H1 (cell line): ENCODE measurements at regions not wholly inside any gene's neighbourhood (a gene's known extent, or its start where the extent isn't known, plus 50 kb on each side); places are given as distances from the start of the nearest gene placed in this dataset.

Experiments
- CTCF ChIA-PET: fragments of 300-600 bp; sonication (Branson Sonifier 250); formaldehyde crosslinking; loops from one replicate; lab custom pipeline; 2021; ENCODE audit not compliant: partially characterized antibody; lab: Charles Lee
- POLR2A ChIA-PET: fragments of 300-600 bp; sonication (Branson Sonifier 250); formaldehyde crosslinking; loops from one replicate; lab custom pipeline; 2021; ENCODE audit warnings: inconsistent platforms; ENCODE audit not compliant: partially characterized antibody; lab: Charles Lee
- DNase-seq, 2 experiments: peaks; one replicate each; pipeline versions ENCODE4 v3.0.0 to v3.0.0-alpha.2; 2010 to 2022; ENCODE audit warnings: low spot score in 2 of 2, low read depth in 1 of 2, mixed read lengths in 1 of 2
- FAIRE-seq: peaks from 2 replicates; lab custom pipeline; 2011; peaks lifted over from hg19 to GRCh38; lab: Jason Lieb, UNC
- H2AFZ ChIP-seq: 2 replicates; pipeline ENCODE4 v1.8.1; 2012; ENCODE audit warnings: low read length, inconsistent platforms
- H2AK5ac ChIP-seq: 2 replicates; pipeline ENCODE4 v1.6.1; 2013; ENCODE audit warnings: low read depth, low read length
- H2BK120ac ChIP-seq: replicated peaks from 2 replicates; pipeline ENCODE3; 2013; ENCODE audit warnings: low read depth, low read length, inconsistent platforms
- H2BK12ac ChIP-seq: 2 replicates; pipeline ENCODE4 v1.6.1; 2013; ENCODE audit warnings: low read depth, low read length
- H2BK15ac ChIP-seq: 2 replicates; pipeline ENCODE4 v1.6.1; 2013; ENCODE audit warnings: low read length
- H2BK20ac ChIP-seq: 2 replicates; pipeline ENCODE4 v1.6.1; 2013; ENCODE audit warnings: low read length
- H2BK5ac ChIP-seq: 2 replicates; pipeline ENCODE4 v1.6.1; 2013; ENCODE audit warnings: low read depth, low read length
- H3K14ac ChIP-seq: 2 replicates; pipeline ENCODE4 v1.6.1; 2013; ENCODE audit warnings: inconsistent platforms; ENCODE audit not compliant: insufficient read length
- H3K18ac ChIP-seq: 2 replicates; pipeline ENCODE4 v1.6.1; 2013; ENCODE audit warnings: low read length; ENCODE audit errors: extremely low read depth
- H3K23ac ChIP-seq: 2 replicates; pipeline ENCODE4 v1.6.1; 2013; ENCODE audit warnings: inconsistent platforms; ENCODE audit not compliant: insufficient read length
- H3K23me2 ChIP-seq: 2 replicates; pipeline ENCODE4 v1.6.1; 2013; ENCODE audit warnings: low read depth, low read length
- H3K27ac ChIP-seq: 2 replicates; pipeline ENCODE4 v1.6.1; 2011; ENCODE audit warnings: low read depth, low read length, inconsistent platforms
- H3K27me3 ChIP-seq, 4 experiments: replicated peaks in 1 of 4; 1 replicate in 1 of 4; 2 replicates in 3 of 4; pipeline versions ENCODE4 v1.6.1 to v1.8.1; 2011 to 2013; ENCODE audit warnings: low read length in 3 of 4, mild to moderate bottlenecking in 3 of 4, inconsistent platforms in 2 of 4, mixed read lengths in 2 of 4, moderate library complexity in 1 of 4; ENCODE audit not compliant: control insufficient read depth in 3 of 4, insufficient read depth in 3 of 4; ENCODE audit errors: extremely low read depth in 1 of 4
- H3K36me3 ChIP-seq, 4 experiments: 2 replicates each; pipeline versions ENCODE4 v1.6.1 to v1.8.1; 2011 to 2013; ENCODE audit warnings: mild to moderate bottlenecking in 4 of 4, low read length in 3 of 4, moderate library complexity in 2 of 4, control low read depth in 1 of 4, inconsistent platforms in 1 of 4; ENCODE audit not compliant: insufficient read depth in 4 of 4, control insufficient read depth in 2 of 4
- H3K4ac ChIP-seq: replicated peaks from 2 replicates; pipeline ENCODE3; 2013; ENCODE audit warnings: low read length, low read depth, mixed read lengths, inconsistent platforms; ENCODE audit not compliant: insufficient read length
- H3K4me1 ChIP-seq, 4 experiments: replicated peaks in 1 of 4; 1 replicate in 1 of 4; 2 replicates in 3 of 4; pipeline versions ENCODE4 v1.6.1 to v1.8.1; 2011 to 2013; ENCODE audit warnings: low read length in 3 of 4, inconsistent platforms in 2 of 4, mixed read lengths in 1 of 4; ENCODE audit not compliant: insufficient read depth in 4 of 4, control insufficient read depth in 3 of 4
- H3K4me2 ChIP-seq, 2 experiments: 2 replicates each; pipeline versions ENCODE4 v1.6.1 to v1.8.1; 2011 to 2013; ENCODE audit warnings: low read depth in 2 of 2, low read length in 2 of 2, control low read depth in 1 of 2, inconsistent platforms in 1 of 2, mild to moderate bottlenecking in 1 of 2; ENCODE audit not compliant: insufficient read depth in 1 of 2
- H3K4me3 ChIP-seq, 4 experiments: fragments of 200-600, 300-600 bp in 1 of 4; sonication (generic), shearing (Covaris generic), sonication (Bioruptor Twin) in 1 of 4; 2 replicates each; pipeline versions ENCODE4 v1.5.1 to v1.8.1; 2011 to 2016; ENCODE audit warnings: low read length in 4 of 4, low read depth in 3 of 4, control low read depth in 2 of 4, inconsistent platforms in 2 of 4, mild to moderate bottlenecking in 2 of 4, mixed read lengths in 1 of 4, moderate library complexity in 1 of 4; ENCODE audit not compliant: insufficient read depth in 2 of 4; ENCODE audit errors: extremely low read depth in 1 of 4
- H3K56ac ChIP-seq: replicated peaks from 2 replicates; pipeline ENCODE3; 2013; ENCODE audit warnings: low read depth, mild to moderate bottlenecking, mixed read lengths, low read length, inconsistent platforms; ENCODE audit not compliant: insufficient read length
- H3K79me1 ChIP-seq: 2 replicates; pipeline ENCODE4 v1.6.1; 2013; ENCODE audit warnings: low read depth, low read length, control low read depth
- H3K79me2 ChIP-seq, 2 experiments: 2 replicates each; pipeline versions ENCODE4 v1.6.1 to v1.8.1; 2012 to 2013; ENCODE audit warnings: low read length in 2 of 2, mild to moderate bottlenecking in 2 of 2, inconsistent platforms in 1 of 2; ENCODE audit not compliant: insufficient read depth in 2 of 2, control insufficient read depth in 1 of 2
- H3K9ac ChIP-seq, 4 experiments: replicated peaks in 1 of 4; 1 replicate in 1 of 4; 2 replicates in 3 of 4; pipeline versions ENCODE4 v1.6.1 to v1.8.1; 2011 to 2013; ENCODE audit warnings: low read depth in 3 of 4, low read length in 3 of 4, control low read depth in 2 of 4, mild to moderate bottlenecking in 2 of 4, moderate library complexity in 2 of 4, inconsistent platforms in 1 of 4; ENCODE audit errors: extremely low read depth in 1 of 4
- H3K9me3 ChIP-seq, 2 experiments: 2 replicates each; pipeline versions ENCODE4 v1.6.1 to v1.8.1; 2012 to 2013; ENCODE audit warnings: mild to moderate bottlenecking in 2 of 2, moderate library complexity in 2 of 2, control low read depth in 1 of 2, inconsistent platforms in 1 of 2, low read depth in 1 of 2, low read length in 1 of 2, mixed read lengths in 1 of 2; ENCODE audit not compliant: insufficient read depth in 2 of 2
- H4K20me1 ChIP-seq, 2 experiments: replicated peaks in 1 of 2; 2 replicates each; pipeline versions ENCODE3 to v1.8.1; 2011 to 2013; ENCODE audit warnings: inconsistent platforms in 2 of 2, low read length in 2 of 2, mild to moderate bottlenecking in 1 of 2; ENCODE audit not compliant: insufficient read depth in 2 of 2, control insufficient read depth in 1 of 2
- H4K5ac ChIP-seq: 2 replicates; pipeline ENCODE4 v1.6.1; 2013; ENCODE audit warnings: low read length, low read depth, mixed read lengths, inconsistent platforms; ENCODE audit not compliant: insufficient read length
- H4K8ac ChIP-seq: 2 replicates; pipeline ENCODE4 v1.8.0; 2013; ENCODE audit warnings: mild to moderate bottlenecking, moderate library complexity, low read length, inconsistent platforms; ENCODE audit not compliant: insufficient read depth; ENCODE audit errors: extremely low read depth
- H4K91ac ChIP-seq: replicated peaks from 2 replicates; pipeline ENCODE3; 2013; ENCODE audit warnings: low read length, mixed read lengths, inconsistent platforms; ENCODE audit not compliant: insufficient read length
- BACH1 ChIP-seq: IDR thresholded peaks from 2 replicates; pipeline ENCODE4 v1.6.1; 2012; ENCODE audit warnings: low read length, improper control_type of control experiment
- BCL11A ChIP-seq, 2 experiments: IDR thresholded peaks; one replicate each; pipeline ENCODE4 v1.6.1; 2011; ENCODE audit warnings: low read depth in 2 of 2, low read length in 2 of 2, mild to moderate bottlenecking in 2 of 2
- CHD2 ChIP-seq: IDR thresholded peaks from 2 replicates; pipeline ENCODE4 v1.6.1; 2012; ENCODE audit warnings: low read length, improper control_type of control experiment
- CTBP2 ChIP-seq: IDR thresholded peaks from 2 replicates; pipeline ENCODE4 v1.7.0; 2011; ENCODE audit warnings: borderline replicate concordance, mild to moderate bottlenecking, moderate library complexity, mixed read lengths, low read length; ENCODE audit not compliant: insufficient read depth, insufficient read length
- KDM1A ChIP-seq: fragments of 200-600, 300-600 bp; sonication (generic); IDR thresholded peaks from 2 replicates; pipeline ENCODE4 v1.7.1; 2016; ENCODE audit warnings: mild to moderate bottlenecking, low read length, borderline replicate concordance
- KDM4A ChIP-seq: IDR thresholded peaks from one replicate; pipeline ENCODE4 v1.7.1; 2012; ENCODE audit warnings: low read depth, mild to moderate bottlenecking, moderate library complexity, low read length, inconsistent platforms; ENCODE audit not compliant: severe bottlenecking
- SIX5 ChIP-seq: IDR thresholded peaks from 2 replicates; pipeline ENCODE4 v1.6.1; 2011; ENCODE audit warnings: mild to moderate bottlenecking, low read depth, low read length
- SP1 ChIP-seq: IDR thresholded peaks from 2 replicates; pipeline ENCODE4 v1.6.1; 2011; ENCODE audit warnings: low read depth, low read length
- SP4 ChIP-seq: IDR thresholded peaks from 2 replicates; pipeline ENCODE4 v1.6.1; 2012; ENCODE audit warnings: low read length, inconsistent platforms
- TAF7 ChIP-seq: optimal IDR thresholded peaks from 2 replicates; pipeline ENCODE3; 2011; ENCODE audit warnings: low read depth, mild to moderate bottlenecking, inconsistent platforms, low read length, moderate library complexity, borderline replicate concordance
- TCF12 ChIP-seq: IDR thresholded peaks from 2 replicates; pipeline ENCODE4 v1.6.1; 2011; ENCODE audit warnings: low read depth, mild to moderate bottlenecking, low read length
- TEAD4 ChIP-seq: IDR thresholded peaks from 2 replicates; pipeline ENCODE4 v1.6.1; 2012; ENCODE audit warnings: low read depth, low read length, inconsistent platforms, mixed read lengths
- YY1 ChIP-seq: IDR thresholded peaks from 2 replicates; pipeline ENCODE4 v1.6.1; 2011; ENCODE audit warnings: low read depth, mild to moderate bottlenecking, low read length
- WGBS, 2 experiments: shearing (Covaris generic) in 1 of 2; methylation state at CpG; one replicate each; pipeline versions ENCODE4 v1.1.6 to v1.1.7; 2013 to 2015; ENCODE audit warnings: low lambda C conversion rate in 2 of 2, mixed read lengths in 2 of 2, inconsistent platforms in 1 of 2, low coverage in 1 of 2, missing lambda C conversion rate in 1 of 2; ENCODE audit not compliant: insufficient replicate concordance in 2 of 2, insufficient coverage in 1 of 2, insufficient read length in 1 of 2; ENCODE audit errors: extremely low coverage in 1 of 2, missing lambda C conversion rate in 1 of 2; 5-methylcytosine and 5-hydroxymethylcytosine counted together
- TF ChIP-seq, protein P1 (sequence below): IDR thresholded peaks from 2 replicates; pipeline ENCODE4 v1.6.1; 2012; ENCODE audit warnings: inconsistent platforms
- TF ChIP-seq, protein P2 (sequence below): IDR thresholded peaks from 2 replicates; pipeline ENCODE4 v1.6.1; 2011; ENCODE audit warnings: low read length, improper control_type of control experiment

DNA sequence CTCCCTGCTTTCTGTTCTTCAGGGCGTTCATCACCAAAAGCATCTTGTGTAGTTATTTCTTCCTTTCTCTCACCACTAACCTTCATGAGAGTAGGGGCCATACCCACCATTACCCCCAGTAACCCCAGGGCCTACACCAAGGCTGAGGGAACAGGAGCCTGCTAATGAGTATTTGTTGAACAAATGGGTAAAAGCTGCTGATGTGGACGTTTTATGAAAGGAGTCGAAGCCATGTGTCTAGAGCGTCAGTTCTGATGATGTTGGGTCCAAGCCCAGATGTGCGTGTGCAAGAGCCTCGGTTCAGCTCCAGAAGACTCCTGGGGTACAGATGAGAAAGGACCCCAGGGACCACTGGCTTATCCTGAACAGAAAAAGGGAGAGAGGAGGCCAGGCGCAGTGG, 77.1 kb upstream of the TBC1D3K start:
- Histone ChIP-seq H3K4ac (no peak overlapping the region), H3K23me2 (no peaks in the 10 kb centered on the region), H2BK12ac (no peak overlapping the region), H2BK120ac (no peak overlapping the region), H3K79me2 (no peaks in the 10 kb centered on the region), H3K27ac (no peak overlapping the region), H2BK5ac (no peak overlapping the region), H3K14ac (no peak overlapping the region), H4K20me1 (no peaks in the 10 kb centered on the region), H2AFZ (no peak overlapping the region), H4K91ac (no peak overlapping the region), H3K23ac (no peak overlapping the region), H2AK5ac (no peak overlapping the region), H3K27me3 (no peaks in the 10 kb centered on the region; a peak in 1 of 7 replicates), H2BK20ac (no peak overlapping the region), H3K36me3 (no peaks in the 10 kb centered on the region), H4K5ac (no peak overlapping the region), H3K56ac (no peak overlapping the region), H3K4me3 (no peak overlapping the region), H4K8ac (no peak overlapping the region), H2BK15ac (no peak overlapping the region), H3K4me1 (no peaks in the 10 kb centered on the region; a peak in 2 of 7 replicates), H3K4me2 (no peak overlapping the region), H3K79me1 (no peaks in the 10 kb centered on the region), H3K18ac (no peak overlapping the region), H3K9ac (no peak overlapping the region), H3K9me3 (no peaks in the 10 kb centered on the region; a peak in 1 of 4 replicates)
- POLR2A ChIA-PET = no interaction called here
- no peak for DNase-seq
- 83% methylated on average over 7 of the region's 7 CpGs; no CpG with 5 or more reads in 1 of the 2 experiments for WGBS, 2 experiments
- CTCF ChIA-PET = no interaction called here
- no peak for FAIRE-seq
- no peak for TF ChIP-seq TEAD4
- TF ChIP-seq CTBP2 = no peak
- no peak for TF ChIP-seq TCF12
- TF ChIP-seq, protein P1, sequence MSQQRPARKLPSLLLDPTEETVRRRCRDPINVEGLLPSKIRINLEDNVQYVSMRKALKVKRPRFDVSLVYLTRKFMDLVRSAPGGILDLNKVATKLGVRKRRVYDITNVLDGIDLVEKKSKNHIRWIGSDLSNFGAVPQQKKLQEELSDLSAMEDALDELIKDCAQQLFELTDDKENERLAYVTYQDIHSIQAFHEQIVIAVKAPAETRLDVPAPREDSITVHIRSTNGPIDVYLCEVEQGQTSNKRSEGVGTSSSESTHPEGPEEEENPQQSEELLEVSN = no peak
- no peak for TF ChIP-seq BCL11A (IDR thresholded peaks at IDR 0.05; ENCODE audit: low read depth in 2 of 2, low read length in 2 of 2)
- TF ChIP-seq TAF7 = no peak
- TF ChIP-seq SP1 = no peak
- TF ChIP-seq SIX5 = no peak
- TF ChIP-seq YY1 = no peak
- no peak for TF ChIP-seq BACH1
- TF ChIP-seq KDM4A = no peak
- TF ChIP-seq KDM1A = no peak
- TF ChIP-seq, protein P2, sequence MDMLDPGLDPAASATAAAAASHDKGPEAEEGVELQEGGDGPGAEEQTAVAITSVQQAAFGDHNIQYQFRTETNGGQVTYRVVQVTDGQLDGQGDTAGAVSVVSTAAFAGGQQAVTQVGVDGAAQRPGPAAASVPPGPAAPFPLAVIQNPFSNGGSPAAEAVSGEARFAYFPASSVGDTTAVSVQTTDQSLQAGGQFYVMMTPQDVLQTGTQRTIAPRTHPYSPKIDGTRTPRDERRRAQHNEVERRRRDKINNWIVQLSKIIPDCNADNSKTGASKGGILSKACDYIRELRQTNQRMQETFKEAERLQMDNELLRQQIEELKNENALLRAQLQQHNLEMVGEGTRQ = no peak
- no peak for TF ChIP-seq CHD2
- no peak for TF ChIP-seq SP4
